NCI-H187 treated with DMSO at 0.1 percent for 48 hours (cell line): ENCODE measurements at regions not wholly inside any gene's neighbourhood (a gene's known extent, or its start where the extent isn't known, plus 50 kb on each side); places are given as distances from the start of the nearest gene placed in this dataset.
A peak's percentile ranks its signal among the peaks of the same experiment; 100 is the strongest.

Experiments used
- DNase-seq: peaks from one replicate; lab custom pipeline; 2025; lab: John Stamatoyannopoulos, UW

DNA sequence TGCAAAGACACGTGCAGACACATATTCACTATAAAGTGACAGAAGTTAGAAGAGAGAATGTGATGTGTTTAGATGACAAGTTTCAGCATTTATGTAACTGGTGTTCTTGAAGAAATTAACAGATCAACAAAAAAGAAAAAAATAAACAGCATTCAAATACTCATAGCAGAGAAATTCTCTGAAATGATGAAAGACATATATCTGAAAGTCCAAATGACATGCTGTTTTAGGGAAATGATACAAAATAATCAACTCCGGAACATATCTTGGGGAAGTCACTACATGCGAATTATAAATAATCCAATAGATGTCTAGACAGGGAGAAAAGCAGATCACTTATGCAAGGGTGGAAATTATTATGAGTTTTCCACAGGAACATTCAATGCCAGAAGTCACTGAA lies 146.0 kb downstream of the SPANXN4 start:
- DNase-seq: no peak

DNA sequence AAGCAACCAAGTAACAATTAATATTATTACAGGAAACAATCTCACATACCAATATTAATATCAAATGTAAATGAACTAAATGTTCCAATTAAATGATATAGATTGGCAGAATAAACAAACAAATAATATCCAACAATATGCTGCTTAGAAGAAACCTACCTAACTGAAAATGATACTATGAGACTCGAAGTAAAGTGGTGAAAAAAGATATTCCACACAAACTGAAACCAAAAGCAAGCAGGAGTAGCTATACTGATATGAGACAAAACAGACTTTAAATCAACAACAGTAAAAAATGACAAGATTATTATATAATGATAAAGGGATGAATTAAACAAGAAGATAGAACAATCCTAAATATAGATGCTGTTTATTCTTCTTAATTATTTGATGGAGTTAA lies 140.1 kb downstream of the SPANXN4 start:
- DNase-seq: no peak

- no peak for DNase-seq
Measured at GRCh38 chrX:143139681-143140080, 114.0 kb downstream of the SPANXN4 start.

DNA sequence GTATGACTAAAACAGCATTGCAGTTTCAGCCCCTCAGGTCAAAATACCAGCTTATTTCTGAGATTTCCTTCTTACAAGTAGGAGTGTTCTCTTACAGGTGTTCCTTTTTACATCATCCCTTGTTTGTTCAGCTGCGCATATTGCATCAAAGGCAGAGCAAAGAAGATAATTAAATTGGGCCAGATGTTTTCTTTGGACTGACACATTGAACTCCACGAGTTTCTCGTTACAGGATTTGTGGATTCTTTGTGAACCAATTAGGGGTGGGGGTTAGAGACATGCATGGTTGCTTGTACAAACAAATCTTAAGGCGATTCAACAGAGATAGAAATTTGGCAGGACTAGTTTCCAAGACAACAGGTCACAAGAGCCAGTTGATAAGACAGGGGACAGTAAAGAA lies 95.7 kb downstream of the SPANXN4 start:
- peak; percentile 69 for DNase-seq

GRCh38 chrX:143115466-143115865 lies 89.7 kb downstream of the SPANXN4 start:
- no peak for DNase-seq

- DNase-seq: no peak
Measured at GRCh38 chrX:143095816-143096215, 70.1 kb downstream of the SPANXN4 start.

DNA sequence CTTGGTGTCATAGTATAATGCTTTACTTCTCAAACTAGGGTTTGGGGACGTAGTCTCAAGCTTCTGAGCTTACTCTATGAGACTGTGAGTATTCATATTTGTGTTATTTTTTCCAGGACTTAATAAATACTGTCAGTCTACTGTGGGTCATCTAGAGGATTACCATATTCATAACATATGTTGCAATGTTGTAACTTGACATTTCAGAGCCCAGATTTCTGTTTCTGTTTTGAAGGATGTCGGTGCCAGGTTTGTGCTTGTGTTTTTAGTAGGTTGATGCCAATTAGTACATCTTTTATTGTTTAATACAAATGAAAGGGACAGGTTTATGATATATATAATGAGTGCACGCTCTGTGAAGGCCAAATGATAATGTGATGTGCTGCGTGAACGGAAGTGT lies 69.6 kb downstream of the SPANXN4 start:
- no peak for DNase-seq

GRCh38 chrX:143094417-143095023 lies 68.8 kb downstream of the SPANXN4 start:
- no peak for DNase-seq
